ENCODE measurements at regions not wholly inside any gene's neighbourhood (a gene's known extent, or its start where the extent isn't known, plus 50 kb on each side); places are given as distances from the start of the nearest gene placed in this dataset.

DNA sequence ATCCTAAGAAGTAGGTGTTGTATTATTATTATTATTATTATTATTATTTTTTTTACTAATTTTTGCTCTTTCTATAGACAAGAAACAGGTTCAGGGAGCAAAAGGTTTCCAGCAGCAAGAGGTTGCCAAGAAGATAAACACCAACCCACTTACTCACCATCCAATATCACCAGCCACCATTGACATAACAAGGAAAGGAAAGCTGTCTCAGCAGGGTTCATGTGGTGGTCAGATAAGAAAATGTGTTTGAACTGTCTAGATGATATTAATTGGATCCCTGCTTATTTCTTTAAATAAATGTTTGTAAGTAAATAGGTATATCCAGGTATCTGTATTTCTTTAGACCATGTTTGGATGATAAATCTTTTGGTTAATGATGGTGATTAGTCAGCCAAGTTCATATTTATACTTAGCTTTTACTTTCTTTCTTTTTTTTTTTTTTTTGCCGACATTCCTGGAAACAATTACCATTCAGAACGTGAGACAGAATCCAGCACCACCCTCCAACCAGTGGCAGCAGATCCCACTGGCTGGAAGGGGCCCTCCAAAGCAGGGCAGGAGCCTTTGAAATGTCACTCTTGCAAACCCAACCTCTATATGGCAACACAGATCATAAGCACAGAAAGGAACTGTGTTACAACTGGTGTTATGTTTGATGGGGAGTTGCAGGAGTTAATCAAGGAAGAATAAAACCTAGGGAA lies 139.2 kb upstream of the ECI2 start (continued):
- TF ChIP-seq, protein P1, sequence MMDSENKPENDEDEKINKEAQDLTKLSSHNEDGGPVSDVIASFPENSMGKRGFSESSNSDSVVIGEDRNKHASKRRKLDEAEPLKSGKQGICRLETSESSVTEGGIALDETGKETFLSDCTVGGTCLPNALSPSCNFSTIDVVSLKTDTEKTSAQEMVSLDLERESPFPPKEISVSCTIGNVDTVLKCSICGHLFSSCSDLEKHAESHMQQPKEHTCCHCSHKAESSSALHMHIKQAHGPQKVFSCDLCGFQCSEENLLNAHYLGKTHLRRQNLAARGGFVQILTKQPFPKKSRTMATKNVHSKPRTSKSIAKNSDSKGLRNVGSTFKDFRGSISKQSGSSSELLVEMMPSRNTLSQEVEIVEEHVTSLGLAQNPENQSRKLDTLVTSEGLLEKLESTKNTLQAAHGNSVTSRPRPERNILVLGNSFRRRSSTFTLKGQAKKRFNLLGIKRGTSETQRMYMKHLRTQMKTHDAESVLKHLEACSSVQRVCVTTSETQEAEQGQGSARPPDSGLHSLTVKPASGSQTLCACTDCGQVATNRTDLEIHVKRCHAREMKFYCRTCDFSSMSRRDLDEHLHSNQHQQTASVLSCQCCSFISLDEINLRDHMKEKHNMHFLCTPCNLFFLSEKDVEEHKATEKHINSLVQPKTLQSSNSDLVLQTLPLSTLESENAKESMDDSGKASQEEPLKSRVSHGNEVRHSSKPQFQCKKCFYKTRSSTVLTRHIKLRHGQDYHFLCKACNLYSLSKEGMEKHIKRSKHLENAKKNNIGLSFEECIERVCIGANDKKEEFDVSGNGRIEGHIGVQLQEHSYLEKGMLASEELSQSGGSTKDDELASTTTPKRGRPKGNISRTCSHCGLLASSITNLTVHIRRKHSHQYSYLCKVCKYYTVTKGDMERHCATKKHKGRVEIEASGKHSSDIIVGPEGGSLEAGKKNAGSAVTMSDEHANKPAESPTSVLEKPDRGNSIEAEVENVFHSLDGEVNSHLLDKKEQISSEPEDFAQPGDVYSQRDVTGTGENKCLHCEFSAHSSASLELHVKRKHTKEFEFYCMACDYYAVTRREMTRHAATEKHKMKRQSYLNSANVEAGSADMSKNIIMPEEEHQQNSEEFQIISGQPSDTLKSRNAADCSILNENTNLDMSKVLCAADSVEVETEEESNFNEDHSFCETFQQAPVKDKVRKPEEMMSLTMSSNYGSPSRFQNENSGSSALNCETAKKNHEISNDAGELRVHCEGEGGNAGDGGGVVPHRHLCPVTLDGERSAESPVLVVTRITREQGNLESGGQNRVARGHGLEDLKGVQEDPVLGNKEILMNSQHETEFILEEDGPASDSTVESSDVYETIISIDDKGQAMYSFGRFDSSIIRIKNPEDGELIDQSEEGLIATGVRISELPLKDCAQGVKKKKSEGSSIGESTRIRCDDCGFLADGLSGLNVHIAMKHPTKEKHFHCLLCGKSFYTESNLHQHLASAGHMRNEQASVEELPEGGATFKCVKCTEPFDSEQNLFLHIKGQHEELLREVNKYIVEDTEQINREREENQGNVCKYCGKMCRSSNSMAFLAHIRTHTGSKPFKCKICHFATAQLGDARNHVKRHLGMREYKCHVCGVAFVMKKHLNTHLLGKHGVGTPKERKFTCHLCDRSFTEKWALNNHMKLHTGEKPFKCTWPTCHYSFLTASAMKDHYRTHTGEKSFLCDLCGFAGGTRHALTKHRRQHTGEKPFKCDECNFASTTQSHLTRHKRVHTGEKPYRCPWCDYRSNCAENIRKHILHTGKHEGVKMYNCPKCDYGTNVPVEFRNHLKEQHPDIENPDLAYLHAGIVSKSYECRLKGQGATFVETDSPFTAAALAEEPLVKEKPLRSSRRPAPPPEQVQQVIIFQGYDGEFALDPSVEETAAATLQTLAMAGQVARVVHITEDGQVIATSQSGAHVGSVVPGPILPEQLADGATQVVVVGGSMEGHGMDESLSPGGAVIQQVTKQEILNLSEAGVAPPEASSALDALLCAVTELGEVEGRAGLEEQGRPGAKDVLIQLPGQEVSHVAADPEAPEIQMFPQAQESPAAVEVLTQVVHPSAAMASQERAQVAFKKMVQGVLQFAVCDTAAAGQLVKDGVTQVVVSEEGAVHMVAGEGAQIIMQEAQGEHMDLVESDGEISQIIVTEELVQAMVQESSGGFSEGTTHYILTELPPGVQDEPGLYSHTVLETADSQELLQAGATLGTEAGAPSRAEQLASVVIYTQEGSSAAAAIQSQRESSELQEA (IDR thresholded peaks at IDR 0.05; ENCODE audit: low read depth): no peak
- no peak for TF ChIP-seq SREBF2 (CRISPR knock-in tag; IDR thresholded peaks at IDR 0.05)
- TF ChIP-seq ZFP30 (CRISPR knock-in tag; IDR thresholded peaks at IDR 0.05; ENCODE audit: borderline replicate concordance): no peak
- TF ChIP-seq, protein P2, sequence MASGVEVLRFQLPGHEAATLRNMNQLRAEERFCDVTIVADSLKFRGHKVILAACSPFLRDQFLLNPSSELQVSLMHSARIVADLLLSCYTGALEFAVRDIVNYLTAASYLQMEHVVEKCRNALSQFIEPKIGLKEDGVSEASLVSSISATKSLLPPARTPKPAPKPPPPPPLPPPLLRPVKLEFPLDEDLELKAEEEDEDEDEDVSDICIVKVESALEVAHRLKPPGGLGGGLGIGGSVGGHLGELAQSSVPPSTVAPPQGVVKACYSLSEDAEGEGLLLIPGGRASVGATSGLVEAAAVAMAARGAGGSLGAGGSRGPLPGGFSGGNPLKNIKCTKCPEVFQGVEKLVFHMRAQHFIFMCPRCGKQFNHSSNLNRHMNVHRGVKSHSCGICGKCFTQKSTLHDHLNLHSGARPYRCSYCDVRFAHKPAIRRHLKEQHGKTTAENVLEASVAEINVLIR (CRISPR knock-in tag; IDR thresholded peaks at IDR 0.05): no peak
- no peak for TF ChIP-seq ZNF449 (CRISPR knock-in tag; IDR thresholded peaks at IDR 0.05)
- no peak for TF ChIP-seq ELF4 (CRISPR knock-in tag; IDR thresholded peaks at IDR 0.05)
- no peak for TF ChIP-seq ZNF696 (CRISPR knock-in tag; conservative IDR thresholded peaks at IDR 0.05)
- TF ChIP-seq, protein P3, sequence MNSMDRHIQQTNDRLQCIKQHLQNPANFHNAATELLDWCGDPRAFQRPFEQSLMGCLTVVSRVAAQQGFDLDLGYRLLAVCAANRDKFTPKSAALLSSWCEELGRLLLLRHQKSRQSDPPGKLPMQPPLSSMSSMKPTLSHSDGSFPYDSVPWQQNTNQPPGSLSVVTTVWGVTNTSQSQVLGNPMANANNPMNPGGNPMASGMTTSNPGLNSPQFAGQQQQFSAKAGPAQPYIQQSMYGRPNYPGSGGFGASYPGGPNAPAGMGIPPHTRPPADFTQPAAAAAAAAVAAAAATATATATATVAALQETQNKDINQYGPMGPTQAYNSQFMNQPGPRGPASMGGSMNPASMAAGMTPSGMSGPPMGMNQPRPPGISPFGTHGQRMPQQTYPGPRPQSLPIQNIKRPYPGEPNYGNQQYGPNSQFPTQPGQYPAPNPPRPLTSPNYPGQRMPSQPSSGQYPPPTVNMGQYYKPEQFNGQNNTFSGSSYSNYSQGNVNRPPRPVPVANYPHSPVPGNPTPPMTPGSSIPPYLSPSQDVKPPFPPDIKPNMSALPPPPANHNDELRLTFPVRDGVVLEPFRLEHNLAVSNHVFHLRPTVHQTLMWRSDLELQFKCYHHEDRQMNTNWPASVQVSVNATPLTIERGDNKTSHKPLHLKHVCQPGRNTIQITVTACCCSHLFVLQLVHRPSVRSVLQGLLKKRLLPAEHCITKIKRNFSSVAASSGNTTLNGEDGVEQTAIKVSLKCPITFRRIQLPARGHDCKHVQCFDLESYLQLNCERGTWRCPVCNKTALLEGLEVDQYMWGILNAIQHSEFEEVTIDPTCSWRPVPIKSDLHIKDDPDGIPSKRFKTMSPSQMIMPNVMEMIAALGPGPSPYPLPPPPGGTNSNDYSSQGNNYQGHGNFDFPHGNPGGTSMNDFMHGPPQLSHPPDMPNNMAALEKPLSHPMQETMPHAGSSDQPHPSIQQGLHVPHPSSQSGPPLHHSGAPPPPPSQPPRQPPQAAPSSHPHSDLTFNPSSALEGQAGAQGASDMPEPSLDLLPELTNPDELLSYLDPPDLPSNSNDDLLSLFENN (IDR thresholded peaks at IDR 0.05; ENCODE audit: low read depth in 2 of 2, low read length in 2 of 2): peak in 1 of 2 experiments; percentile 75; a peak in 1 of 4 replicates
- TF ChIP-seq NCOR1 (IDR thresholded peaks at IDR 0.05): peak; percentile 89
- TF ChIP-seq SOX6 (IDR thresholded peaks at IDR 0.05): peak; percentile 56; the same call in 1 of the 2 replicates
- peak; percentile 42; the same call in 1 of the 2 replicates for TF ChIP-seq FOXM1 (IDR thresholded peaks at IDR 0.05; ENCODE audit: low read depth)
- TF ChIP-seq FOXM1 (CRISPR knock-in tag; IDR thresholded peaks at IDR 0.05; ENCODE audit: low read depth): no peak
- no peak for TF ChIP-seq ILF3 (IDR thresholded peaks at IDR 0.05; ENCODE audit: borderline replicate concordance)

Data from K562 (cell line).